Uterus (tissue), 3 donors: ENCODE measurements at regions not wholly inside any gene's neighbourhood (a gene's known extent, or its start where the extent isn't known, plus 50 kb on each side); places are given as distances from the start of the nearest gene placed in this dataset.

ENCODE experiments used
- DNase-seq, 2 donors: peaks; one replicate each; pipeline ENCODE4 v3.0.0-alpha.2; 2019 to 2020
- H3K27ac ChIP-seq, 2 donors: fragments of 200-600 bp; sonication (generic); 1 replicate in 1 of 2; 2 replicates in 1 of 2; pipeline ENCODE4 v1.5.1; 2016 to 2018
- H3K27me3 ChIP-seq, 2 donors: fragments of 200-600 bp; sonication (generic); one replicate each; pipeline ENCODE4 v1.5.1; 2018 to 2019; ENCODE audit warnings: control low read depth in 1 of 2
- H3K36me3 ChIP-seq, 2 donors: fragments of 200-600 bp; sonication (generic); one replicate each; pipeline ENCODE4 v1.5.1; 2019; ENCODE audit warnings: control low read depth in 1 of 2
- H3K4me1 ChIP-seq, 2 donors: fragments of 200-600 bp; sonication (generic); one replicate each; pipeline ENCODE4 v1.5.1; 2018 to 2019; ENCODE audit warnings: control low read depth in 1 of 2
- H3K4me3 ChIP-seq, 2 donors: fragments of 200-600 bp; sonication (generic); 1 replicate in 1 of 2; 2 replicates in 1 of 2; pipeline ENCODE4 v1.5.1; 2018 to 2019; ENCODE audit warnings: mild to moderate bottlenecking in 1 of 2
- H3K9me3 ChIP-seq, 2 donors: fragments of 200-600 bp; sonication (generic); one replicate each; pipeline ENCODE4 v1.5.1; 2019; ENCODE audit warnings: control low read depth in 1 of 2
- POLR2A ChIP-seq, 2 donors: fragments of 450-650 bp; IDR thresholded peaks; one replicate each; pipeline ENCODE4 v1.6.1; 2016; ENCODE audit warnings: antibody characterized with exemption in 2 of 2, mild to moderate bottlenecking in 1 of 2, moderate library complexity in 1 of 2
- intact Hi-C: fragments of 100-400 bp; cut with DNase I; formaldehyde crosslinking; loops from one replicate; pipeline ENCODE4 v1.15.1; 2023; ENCODE audit warnings: low total_unique reads
- TF ChIP-seq, protein P1 (sequence below), 4 experiments: fragments of 200-600 bp in 2 of 4; fragments of 450-650 bp in 2 of 4; sonication (generic) in 2 of 4; IDR thresholded peaks; one replicate each; pipeline ENCODE4 v1.5.1; 2016 to 2019; ENCODE audit warnings: antibody characterized with exemption in 4 of 4, mild to moderate bottlenecking in 2 of 4, moderate library complexity in 1 of 4
- donor health status: DM: yes; HTN: yes; CAD: no.

DNA sequence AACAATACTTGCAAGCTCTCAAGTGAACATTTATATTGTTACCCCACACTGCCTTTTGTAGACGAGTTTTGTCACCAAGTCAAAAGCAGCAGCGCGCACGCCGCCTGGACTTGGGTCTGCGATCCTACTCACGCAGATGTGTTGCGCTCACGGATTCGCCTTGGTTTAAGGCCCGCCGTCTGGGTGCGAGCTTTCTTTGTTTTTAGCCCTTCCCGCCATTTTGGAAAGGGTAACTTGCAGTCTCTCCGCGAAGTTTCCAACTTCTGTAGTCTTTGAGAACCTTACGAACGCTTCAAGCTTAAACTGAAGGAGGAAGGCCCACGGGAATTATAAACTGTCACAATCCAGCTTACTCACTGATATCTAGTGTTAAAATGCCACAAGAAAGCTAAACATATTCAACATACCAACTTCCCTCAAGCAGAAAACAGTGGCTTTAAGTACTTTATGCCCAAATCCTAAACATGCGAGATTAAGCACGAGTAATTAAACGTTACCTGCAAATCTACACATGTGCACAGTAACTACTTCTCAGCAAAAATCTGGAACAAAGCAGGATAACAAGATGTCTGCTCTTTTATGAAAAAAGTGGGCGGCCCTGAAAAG is 80.4 kb upstream of the BTN3A2 start:
- intact Hi-C loops = no loop called here

DNA sequence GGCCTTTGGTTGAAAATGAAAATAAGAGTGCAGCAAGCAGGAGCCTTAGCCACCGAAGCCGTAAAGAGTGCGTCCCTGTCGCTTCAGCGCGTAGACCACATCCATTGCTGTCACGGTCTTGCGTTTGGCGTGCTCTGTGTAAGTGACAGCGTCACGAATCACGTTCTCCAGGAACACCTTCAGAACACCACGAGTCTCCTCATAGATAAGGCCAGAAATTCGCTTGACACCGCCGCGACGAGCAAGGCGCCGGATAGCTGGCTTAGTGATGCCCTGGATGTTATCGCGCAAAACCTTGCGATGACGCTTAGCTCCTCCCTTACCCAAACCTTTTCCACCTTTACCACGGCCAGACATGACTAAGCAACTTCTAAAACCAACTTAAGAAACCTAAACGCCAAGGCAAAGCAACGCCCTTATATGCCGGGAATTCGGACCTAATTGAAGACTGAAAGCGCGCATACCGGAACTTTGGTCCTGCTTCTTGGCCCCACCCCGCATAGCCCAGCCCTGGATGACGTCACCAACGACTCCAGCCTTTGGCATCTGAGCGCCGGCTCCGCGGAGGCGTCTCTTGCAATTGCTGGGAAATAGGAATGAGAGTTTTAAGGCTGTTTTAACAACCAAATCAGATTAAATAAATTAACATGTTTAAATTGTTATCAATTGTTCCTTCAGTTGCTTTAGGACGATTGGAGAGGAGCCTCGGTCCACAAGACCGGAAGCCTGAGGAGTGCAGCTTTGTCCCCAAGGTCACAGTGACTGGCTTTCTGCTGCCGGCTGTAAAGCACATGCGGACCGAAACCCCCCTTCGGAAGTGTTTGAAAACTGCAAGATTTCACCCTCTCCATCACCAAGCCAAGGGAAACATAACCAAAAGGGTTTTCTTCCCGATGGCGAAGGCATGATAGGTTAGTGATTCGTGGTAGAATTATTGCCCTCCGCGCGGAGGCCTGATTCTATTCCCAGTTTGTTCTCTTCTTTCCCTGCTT is 79.6 kb upstream of the BTN3A2 start:
- peak; percentile 95 to 99 for DNase-seq
- TF ChIP-seq, protein P1, sequence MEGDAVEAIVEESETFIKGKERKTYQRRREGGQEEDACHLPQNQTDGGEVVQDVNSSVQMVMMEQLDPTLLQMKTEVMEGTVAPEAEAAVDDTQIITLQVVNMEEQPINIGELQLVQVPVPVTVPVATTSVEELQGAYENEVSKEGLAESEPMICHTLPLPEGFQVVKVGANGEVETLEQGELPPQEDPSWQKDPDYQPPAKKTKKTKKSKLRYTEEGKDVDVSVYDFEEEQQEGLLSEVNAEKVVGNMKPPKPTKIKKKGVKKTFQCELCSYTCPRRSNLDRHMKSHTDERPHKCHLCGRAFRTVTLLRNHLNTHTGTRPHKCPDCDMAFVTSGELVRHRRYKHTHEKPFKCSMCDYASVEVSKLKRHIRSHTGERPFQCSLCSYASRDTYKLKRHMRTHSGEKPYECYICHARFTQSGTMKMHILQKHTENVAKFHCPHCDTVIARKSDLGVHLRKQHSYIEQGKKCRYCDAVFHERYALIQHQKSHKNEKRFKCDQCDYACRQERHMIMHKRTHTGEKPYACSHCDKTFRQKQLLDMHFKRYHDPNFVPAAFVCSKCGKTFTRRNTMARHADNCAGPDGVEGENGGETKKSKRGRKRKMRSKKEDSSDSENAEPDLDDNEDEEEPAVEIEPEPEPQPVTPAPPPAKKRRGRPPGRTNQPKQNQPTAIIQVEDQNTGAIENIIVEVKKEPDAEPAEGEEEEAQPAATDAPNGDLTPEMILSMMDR (IDR thresholded peaks at IDR 0.05) = no peak
- TF ChIP-seq POLR2A (IDR thresholded peaks at IDR 0.05) = peak in 1 of 2 donors; percentile 86
- Histone ChIP-seq H3K27me3 (no peaks in the 10 kb centered on the region), H3K27ac (peak overlapping the region; percentile 91 to 94), H3K4me3 (peak overlapping the region; percentile 53 to 89), H3K36me3 (no peaks in the 10 kb centered on the region), H3K4me1 (no peaks in the 10 kb centered on the region), H3K9me3 (no peaks in the 10 kb centered on the region)
- intact Hi-C loops = no loop called here

More for the DNA sequence above, 80.4 kb upstream of the BTN3A2 start:
- no peaks in the 10 kb centered on the region for H3K36me3 ChIP-seq
- H3K27ac ChIP-seq = peak overlapping the region; percentile 91 to 94
- H3K4me3 ChIP-seq = peak overlapping the region; percentile 53 to 89
- no peaks in the 10 kb centered on the region for H3K27me3 ChIP-seq
- no peaks in the 10 kb centered on the region for H3K4me1 ChIP-seq
- TF ChIP-seq, protein P1 (IDR thresholded peaks at IDR 0.05) = no peak
- TF ChIP-seq POLR2A (IDR thresholded peaks at IDR 0.05) = peak in 1 of 2 donors; percentile 10
- peak; percentile 60 to 69 for DNase-seq
- no peaks in the 10 kb centered on the region for H3K9me3 ChIP-seq

DNA sequence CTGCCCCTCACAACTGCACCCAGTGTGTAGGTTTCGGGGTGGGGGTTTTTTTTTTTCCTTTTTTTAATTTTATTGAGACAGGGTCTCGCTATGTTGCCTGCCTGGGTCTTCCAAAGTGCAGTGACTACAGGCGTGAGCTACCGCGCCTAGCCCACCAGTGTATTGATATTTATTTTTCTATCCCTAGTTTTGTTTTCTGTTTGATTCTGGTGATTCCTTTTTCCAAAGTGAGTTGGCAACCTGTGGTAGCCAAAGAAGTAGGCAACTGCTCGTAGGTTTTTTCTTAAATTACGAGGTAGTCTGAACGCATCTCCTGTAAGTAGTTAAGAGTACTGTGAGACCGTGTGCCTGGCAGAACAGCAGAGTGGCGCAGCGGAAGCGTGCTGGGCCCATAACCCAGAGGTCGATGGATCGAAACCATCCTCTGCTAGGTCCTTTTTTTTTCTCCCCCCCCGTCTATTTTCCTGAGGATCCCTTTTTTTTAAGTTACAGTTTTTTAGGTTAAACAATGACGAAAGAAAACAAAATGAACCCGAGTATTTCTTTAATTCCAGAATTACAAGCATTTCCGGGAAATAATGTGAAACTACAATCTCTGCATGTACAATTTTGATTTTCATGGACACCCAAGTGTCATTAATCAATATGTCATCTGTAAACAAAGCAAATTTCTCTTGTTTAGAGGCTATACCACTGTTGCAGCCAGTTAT is 78.7 kb upstream of the BTN3A2 start:
- peak overlapping the region; percentile 91 to 94 for H3K27ac ChIP-seq
- no peaks in the 10 kb centered on the region for H3K27me3 ChIP-seq
- H3K36me3 ChIP-seq = no peaks in the 10 kb centered on the region
- H3K4me3 ChIP-seq = peak overlapping the region; percentile 53 to 89
- H3K9me3 ChIP-seq = no peaks in the 10 kb centered on the region
- no peaks in the 10 kb centered on the region for H3K4me1 ChIP-seq
- peak; percentile 69 to 76 for DNase-seq
- no peak for TF ChIP-seq POLR2A (IDR thresholded peaks at IDR 0.05)
- TF ChIP-seq, protein P1 (IDR thresholded peaks at IDR 0.05) = no peak
- intact Hi-C loops = no loop called here

DNA sequence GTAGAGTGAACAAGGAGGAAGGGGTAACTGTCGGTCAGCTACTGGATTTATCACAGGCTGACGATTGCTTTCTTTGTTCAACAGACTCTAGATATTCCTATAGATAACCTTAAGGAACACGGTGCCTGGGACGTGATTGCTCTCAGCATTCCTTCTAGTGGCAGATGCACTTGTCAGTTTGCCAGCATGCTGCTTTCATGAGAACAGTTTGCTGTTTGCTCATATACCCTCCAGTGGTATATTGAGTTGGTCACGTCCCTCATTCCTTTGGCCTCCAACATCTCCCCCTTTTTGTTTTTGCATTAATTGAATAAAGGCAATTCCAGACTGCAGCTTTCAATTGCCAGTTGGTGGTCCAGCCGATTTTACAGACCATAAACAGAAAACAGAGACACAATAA is 76.8 kb upstream of the BTN3A2 start:
- no peaks in the 10 kb centered on the region for H3K27me3 ChIP-seq
- intact Hi-C loops = no loop called here
- H3K9me3 ChIP-seq = no peaks in the 10 kb centered on the region
- H3K27ac ChIP-seq = no peak overlapping the region
- TF ChIP-seq, protein P1 (IDR thresholded peaks at IDR 0.05) = no peak
- no peak for TF ChIP-seq POLR2A (IDR thresholded peaks at IDR 0.05)
- H3K4me3 ChIP-seq = no peak overlapping the region
- H3K4me1 ChIP-seq = no peaks in the 10 kb centered on the region
- H3K36me3 ChIP-seq = no peaks in the 10 kb centered on the region
- no peak for DNase-seq
